Activated CD8-positive, alpha-beta memory T cell treated with anti-CD3 and anti-CD28 coated beads, Interleukin-2, amount 50 U/mL, for 4 hours (primary cell): ENCODE measurements at regions not wholly inside any gene's neighbourhood (a gene's known extent, or its start where the extent isn't known, plus 50 kb on each side); places are given as distances from the start of the nearest gene placed in this dataset.

Source experiments
- DNase-seq: peaks from one replicate; pipeline ENCODE4 v3.0.0-alpha.2; 2020

GRCh38 chr2:12978066-12978835 lies 261.5 kb downstream of the TRIB2 start:
- DNase-seq = no peak

GRCh38 chr2:12979066-12979465 lies 262.3 kb downstream of the TRIB2 start:
- DNase-seq = no peak

- no peak for DNase-seq
Measured at GRCh38 chr2:12980817-12981216, 264.1 kb downstream of the TRIB2 start.

GRCh38 chr2:12982149-12982584 lies 265.4 kb downstream of the TRIB2 start:
- no peak for DNase-seq

- DNase-seq = no peak
Measured at GRCh38 chr2:12987246-12987645, 270.5 kb downstream of the TRIB2 start.

GRCh38 chr2:12988279-12988678 lies 271.5 kb downstream of the TRIB2 start:
- no peak for DNase-seq

- DNase-seq = no peak
Measured at GRCh38 chr2:12990523-12990922, 273.8 kb downstream of the TRIB2 start.

GRCh38 chr2:12998685-12999084 lies 281.9 kb downstream of the TRIB2 start:
- DNase-seq = no peak

GRCh38 chr2:13000664-13001363 lies 284.1 kb downstream of the TRIB2 start:
- no peak for DNase-seq

GRCh38 chr2:13001408-13001807 lies 284.7 kb downstream of the TRIB2 start:
- no peak for DNase-seq

GRCh38 chr2:13002536-13003331 lies 286.0 kb downstream of the TRIB2 start:
- DNase-seq = no peak

- no peak for DNase-seq
Measured at GRCh38 chr2:13003500-13003899, 286.8 kb downstream of the TRIB2 start.

GRCh38 chr2:13005048-13005447 lies 288.3 kb downstream of the TRIB2 start:
- no peak for DNase-seq

GRCh38 chr2:13005761-13006335 lies 289.1 kb downstream of the TRIB2 start:
- DNase-seq = no peak

- DNase-seq = no peak
Measured at GRCh38 chr2:13006426-13006825, 289.7 kb downstream of the TRIB2 start.

- DNase-seq = peak; percentile 60
Measured at GRCh38 chr2:13006829-13007717, 290.3 kb downstream of the TRIB2 start.

GRCh38 chr2:13009027-13009642 lies 292.4 kb downstream of the TRIB2 start:
- no peak for DNase-seq

- no peak for DNase-seq
Measured at GRCh38 chr2:13010283-13010682, 293.5 kb downstream of the TRIB2 start.

- DNase-seq = no peak
Measured at GRCh38 chr2:13014783-13015182, 298.0 kb downstream of the TRIB2 start.

GRCh38 chr2:13015532-13016320 lies 299.0 kb downstream of the TRIB2 start:
- no peak for DNase-seq

GRCh38 chr2:13018490-13018889 lies 301.8 kb downstream of the TRIB2 start:
- DNase-seq = no peak
